HTR-8/SVneo (cell line): ENCODE measurements at regions not wholly inside any gene's neighbourhood (a gene's known extent, or its start where the extent isn't known, plus 50 kb on each side); places are given as distances from the start of the nearest gene placed in this dataset.
"Not testable (repeated sequence)": the region's sequence is repeated elsewhere in the genome, so short reads cannot be mapped to it uniquely, and the experiment has no call there.

ENCODE experiments used
- DNase-seq: peaks from one replicate; pipeline ENCODE4 v3.0.0; 2011; ENCODE audit warnings: low spot score, mixed read lengths; ENCODE audit not compliant: insufficient read length
- FAIRE-seq: peaks from 2 replicates; lab custom pipeline; 2011; peaks lifted over from hg19 to GRCh38; lab: Jason Lieb, UNC

GRCh38 chr14:40981247-40981646, 625.4 kb upstream of the LRFN5 start:
- DNase-seq (no peak), FAIRE-seq (no peak)

- not testable (repeated sequence) for FAIRE-seq, DNase-seq
Observed at GRCh38 chr14:40960257-40960656, 646.4 kb upstream of the LRFN5 start.

GRCh38 chr14:40955131-40955505, 651.6 kb upstream of the LRFN5 start:
- DNase-seq (no peak), FAIRE-seq (no peak)

GRCh38 chr14:40954448-40955130, 652.1 kb upstream of the LRFN5 start:
- FAIRE-seq, DNase-seq: not testable (repeated sequence)

- FAIRE-seq: no peak
- no peak for DNase-seq
Observed at GRCh38 chr14:40944521-40944920, 662.2 kb upstream of the LRFN5 start.

GRCh38 chr14:40936861-40937260, 669.8 kb upstream of the LRFN5 start:
- no peak for FAIRE-seq
- DNase-seq: no peak

- FAIRE-seq: peak; percentile 67
- DNase-seq: no peak
Observed at GRCh38 chr14:40920380-40920779, 686.3 kb upstream of the LRFN5 start.

- no peak for DNase-seq
- peak; percentile 89 for FAIRE-seq
Observed at GRCh38 chr14:40911141-40911540, 695.5 kb upstream of the LRFN5 start.

GRCh38 chr14:40909906-40910305, 696.8 kb upstream of the LRFN5 start:
- FAIRE-seq (peak; percentile 73), DNase-seq (peak; percentile 12)

GRCh38 chr14:40903709-40904108, 703.0 kb upstream of the LRFN5 start:
- DNase-seq (no peak), FAIRE-seq (no peak)

GRCh38 chr14:40899435-40899834, 707.2 kb upstream of the LRFN5 start:
- DNase-seq (no peak), FAIRE-seq (no peak)

GRCh38 chr14:40894846-40895245, 711.8 kb upstream of the LRFN5 start:
- no peak for FAIRE-seq
- DNase-seq: no peak

- DNase-seq: no peak
- no peak for FAIRE-seq
Observed at GRCh38 chr14:40889126-40889525, 717.5 kb upstream of the LRFN5 start.

- DNase-seq (no peak), FAIRE-seq (no peak)
Observed at GRCh38 chr14:40887912-40888311, 718.8 kb upstream of the LRFN5 start.

GRCh38 chr14:40870252-40870651, 736.4 kb upstream of the LRFN5 start:
- FAIRE-seq (no peak), DNase-seq (no peak)

GRCh38 chr14:40859055-40859454, 747.6 kb upstream of the LRFN5 start:
- FAIRE-seq (peak; percentile 82), DNase-seq (no peak)

GRCh38 chr14:40855343-40855742, 751.3 kb upstream of the LRFN5 start:
- peak; percentile 28 for FAIRE-seq
- DNase-seq: no peak

- FAIRE-seq (peak; percentile 58), DNase-seq (no peak)
Observed at GRCh38 chr14:40850191-40850590, 756.5 kb upstream of the LRFN5 start.

- DNase-seq (no peak), FAIRE-seq (no peak)
Observed at GRCh38 chr14:40847480-40847879, 759.2 kb upstream of the LRFN5 start.

- DNase-seq: no peak
- no peak for FAIRE-seq
Observed at GRCh38 chr14:40842816-40843215, 763.9 kb upstream of the LRFN5 start.

GRCh38 chr14:40841886-40842285, 764.8 kb upstream of the LRFN5 start:
- no peak for DNase-seq
- no peak for FAIRE-seq

- no peak for DNase-seq
- FAIRE-seq: no peak
Observed at GRCh38 chr14:40838601-40839000, 768.1 kb upstream of the LRFN5 start.
